Cardiac fibroblast (primary cell): ENCODE measurements at regions not wholly inside any gene's neighbourhood (a gene's known extent, or its start where the extent isn't known, plus 50 kb on each side); places are given as distances from the start of the nearest gene placed in this dataset.
A peak's percentile ranks its signal among the peaks of the same experiment; 100 is the strongest.

ENCODE experiments used
- DNase-seq, 2 donors: peaks; one replicate each; pipeline versions ENCODE4 v3.0.0 to v3.0.0-alpha.2; 2010; ENCODE audit warnings: low read depth in 2 of 2
- H3K4me3 ChIP-seq, 2 donors: replicated peaks in 1 of 2; 1 replicate in 1 of 2; 2 replicates in 1 of 2; pipeline ENCODE4 v1.5.1; 2011; ENCODE audit warnings: low read depth in 2 of 2, low read length in 2 of 2, mild to moderate bottlenecking in 2 of 2, moderate library complexity in 1 of 2
- TF ChIP-seq, protein P1 (sequence below): IDR thresholded peaks from one replicate; pipeline ENCODE4 v1.5.1; 2011; ENCODE audit warnings: low read depth, mild to moderate bottlenecking, low read length, inconsistent platforms

DNA sequence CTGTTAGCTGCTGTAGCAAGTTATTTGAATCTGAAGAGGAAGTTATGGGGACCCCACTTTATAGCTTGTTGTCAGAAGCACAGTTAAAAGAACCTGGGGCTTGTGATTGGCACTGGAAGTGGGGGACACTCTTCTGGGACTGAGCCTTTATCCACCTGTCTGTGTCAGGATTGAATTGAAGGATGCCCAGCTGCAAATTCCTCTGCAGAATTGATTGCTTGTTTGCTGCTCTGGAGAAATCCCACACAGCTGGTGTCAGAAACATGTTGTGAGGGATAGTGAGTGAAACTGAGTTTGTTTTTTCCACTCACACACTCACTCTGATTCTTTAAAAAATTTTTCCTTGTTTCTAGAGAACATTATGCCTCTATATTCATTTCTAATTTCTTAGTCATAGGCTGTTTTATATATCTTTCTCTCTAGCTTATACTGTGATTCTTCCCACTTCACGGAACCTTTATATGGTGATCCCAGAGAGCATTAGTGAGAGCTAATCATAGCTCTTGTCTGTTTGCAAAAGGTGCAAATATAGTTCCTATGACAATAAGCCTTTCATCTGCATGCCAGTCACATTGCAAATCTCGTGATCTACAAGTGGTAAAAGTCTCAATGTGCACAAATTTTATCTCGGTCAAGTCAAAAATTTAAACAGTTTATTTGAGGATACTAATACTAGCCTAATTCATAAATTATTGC is 188.5 kb upstream of the EDIL3 start:
- TF ChIP-seq, protein P1, sequence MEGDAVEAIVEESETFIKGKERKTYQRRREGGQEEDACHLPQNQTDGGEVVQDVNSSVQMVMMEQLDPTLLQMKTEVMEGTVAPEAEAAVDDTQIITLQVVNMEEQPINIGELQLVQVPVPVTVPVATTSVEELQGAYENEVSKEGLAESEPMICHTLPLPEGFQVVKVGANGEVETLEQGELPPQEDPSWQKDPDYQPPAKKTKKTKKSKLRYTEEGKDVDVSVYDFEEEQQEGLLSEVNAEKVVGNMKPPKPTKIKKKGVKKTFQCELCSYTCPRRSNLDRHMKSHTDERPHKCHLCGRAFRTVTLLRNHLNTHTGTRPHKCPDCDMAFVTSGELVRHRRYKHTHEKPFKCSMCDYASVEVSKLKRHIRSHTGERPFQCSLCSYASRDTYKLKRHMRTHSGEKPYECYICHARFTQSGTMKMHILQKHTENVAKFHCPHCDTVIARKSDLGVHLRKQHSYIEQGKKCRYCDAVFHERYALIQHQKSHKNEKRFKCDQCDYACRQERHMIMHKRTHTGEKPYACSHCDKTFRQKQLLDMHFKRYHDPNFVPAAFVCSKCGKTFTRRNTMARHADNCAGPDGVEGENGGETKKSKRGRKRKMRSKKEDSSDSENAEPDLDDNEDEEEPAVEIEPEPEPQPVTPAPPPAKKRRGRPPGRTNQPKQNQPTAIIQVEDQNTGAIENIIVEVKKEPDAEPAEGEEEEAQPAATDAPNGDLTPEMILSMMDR: no peak
- no peak overlapping the region for H3K4me3 ChIP-seq
- no peak for DNase-seq

DNA sequence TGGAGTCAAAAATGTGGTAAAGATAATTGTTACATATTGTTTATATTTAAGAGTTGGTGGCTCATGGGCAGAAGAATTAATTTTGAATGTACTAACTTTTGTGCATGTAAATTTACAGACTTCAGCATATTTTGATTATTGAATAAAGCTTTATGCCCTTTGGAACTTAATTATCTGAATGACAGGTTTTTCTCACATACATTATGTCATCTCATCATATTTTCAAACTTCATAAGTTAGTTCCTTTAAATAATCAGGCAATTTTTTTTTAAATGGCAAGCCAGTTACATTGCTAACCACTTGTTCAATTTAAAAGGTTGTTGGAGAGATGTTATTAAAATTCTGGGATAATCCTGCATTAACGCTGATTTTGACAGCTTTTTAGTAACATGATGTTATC is 184.6 kb upstream of the EDIL3 start:
- TF ChIP-seq, protein P1: no peak
- no peak overlapping the region for H3K4me3 ChIP-seq
- DNase-seq: no peak

DNA sequence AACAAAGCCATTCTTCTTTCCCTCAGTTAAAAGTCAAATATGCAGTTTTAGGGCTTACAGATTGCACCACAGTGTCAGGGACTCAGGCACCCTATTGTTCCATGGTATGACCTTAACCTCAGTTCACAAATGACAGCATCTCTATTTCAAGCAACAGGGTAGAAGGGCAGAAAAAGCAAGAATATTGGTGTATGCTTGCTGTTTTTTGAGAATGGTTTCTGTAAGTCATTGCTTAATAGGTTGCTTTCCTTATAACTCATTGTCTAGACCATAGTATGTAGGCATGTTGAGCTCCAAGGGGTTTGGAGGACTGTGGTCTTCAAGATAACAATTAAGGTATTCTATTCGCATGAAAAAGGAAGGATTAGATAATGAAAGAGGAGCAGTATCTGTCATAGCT is 183.5 kb upstream of the EDIL3 start:
- TF ChIP-seq, protein P1: no peak
- H3K4me3 ChIP-seq: no peak overlapping the region
- peak in 1 of 2 donors; percentile 1 for DNase-seq

DNA sequence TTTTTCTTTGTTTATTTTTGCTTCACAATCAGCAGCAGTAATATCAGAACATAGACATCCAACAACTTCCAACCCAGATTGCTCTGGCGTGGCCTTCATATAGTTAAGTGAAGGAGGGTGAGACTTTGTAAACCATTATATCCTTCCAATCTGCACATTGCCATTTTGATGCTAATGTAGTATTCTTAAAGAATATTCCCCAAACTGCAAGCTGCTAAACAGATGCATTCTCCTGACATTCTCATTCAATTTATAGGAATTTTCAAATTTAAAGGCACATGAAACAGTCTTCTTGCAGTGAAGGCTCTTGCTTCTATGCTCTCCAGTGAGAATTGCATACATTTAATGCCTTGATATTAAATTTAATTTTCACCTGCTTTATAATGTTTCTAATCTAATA is 181.2 kb upstream of the EDIL3 start:
- TF ChIP-seq, protein P1: no peak
- H3K4me3 ChIP-seq: no peak overlapping the region
- no peak for DNase-seq

DNA sequence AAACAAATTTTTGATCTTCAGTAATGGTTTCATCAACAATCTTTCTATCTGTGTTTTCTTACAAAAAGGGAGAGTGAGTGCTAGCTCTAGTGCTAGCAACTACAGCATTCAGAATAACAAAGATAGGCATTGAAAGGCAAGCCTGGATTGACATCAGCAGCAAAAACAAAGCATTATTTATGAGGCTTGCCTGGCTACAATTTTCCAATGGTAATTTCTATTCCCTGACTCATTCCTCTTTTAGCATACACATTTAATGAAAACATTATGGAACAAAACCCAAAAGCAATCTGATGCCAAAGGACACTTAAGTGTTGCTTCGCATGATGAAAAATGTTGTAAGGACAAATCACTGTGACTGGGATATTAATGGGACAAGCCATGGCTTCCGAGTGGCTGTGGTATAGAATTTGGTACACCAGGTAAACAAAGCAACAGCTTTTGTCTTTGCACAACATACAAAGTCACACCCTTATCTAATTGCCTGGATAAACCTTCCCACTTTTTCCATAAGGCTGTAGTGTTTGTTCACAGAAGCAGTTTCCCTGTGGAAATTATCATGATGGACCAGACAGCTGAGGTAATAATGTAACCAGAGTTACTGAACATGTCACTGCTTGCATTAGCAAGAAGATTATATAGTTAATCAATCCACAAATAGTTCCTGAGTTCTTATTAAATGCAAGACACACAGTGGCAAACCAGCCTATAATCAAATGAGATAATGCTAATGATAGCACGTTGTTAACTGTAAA is 179.8 kb upstream of the EDIL3 start:
- TF ChIP-seq, protein P1: no peak
- peak in 1 of 2 donors; percentile 2 for DNase-seq
- H3K4me3 ChIP-seq: no peak overlapping the region

DNA sequence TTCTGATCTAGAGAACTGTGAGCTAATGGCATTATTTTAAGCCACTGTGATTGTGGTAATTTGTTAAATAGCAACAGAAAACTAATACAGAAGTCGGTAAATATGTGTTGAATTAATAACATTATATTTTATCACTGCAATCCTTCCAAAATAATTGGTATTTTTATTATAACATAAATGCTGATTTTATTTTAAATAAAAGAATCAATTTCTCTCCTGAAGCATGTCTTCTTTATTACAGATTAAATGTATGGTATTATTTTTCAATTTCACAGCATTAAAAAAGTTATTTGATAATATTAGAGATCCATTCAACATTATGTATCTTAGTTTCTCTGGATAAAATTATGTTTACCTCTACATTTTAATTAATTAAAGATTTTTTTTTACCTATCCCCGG is 165.5 kb upstream of the EDIL3 start:
- no peak for DNase-seq
- TF ChIP-seq, protein P1: no peak
- no peak overlapping the region for H3K4me3 ChIP-seq

DNA sequence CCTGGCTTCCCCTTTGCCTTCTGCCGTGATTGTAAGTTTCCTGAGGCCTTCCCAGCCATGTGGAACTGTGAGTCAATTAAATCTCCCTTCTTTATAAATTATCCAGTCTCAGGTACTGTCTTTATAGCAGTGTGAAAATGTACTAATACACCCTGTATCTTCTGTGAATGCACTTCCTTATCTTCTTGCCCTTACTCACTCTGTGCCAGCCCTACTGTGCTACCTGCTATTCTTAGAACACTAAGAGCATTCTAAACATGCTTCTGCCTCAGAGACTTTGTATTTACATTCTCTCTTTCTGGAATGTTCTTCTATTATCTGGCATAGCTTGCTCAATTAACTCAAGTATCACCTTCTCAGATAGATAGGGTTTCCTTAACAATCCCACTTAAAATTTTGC is 164.4 kb upstream of the EDIL3 start:
- H3K4me3 ChIP-seq: no peak overlapping the region
- TF ChIP-seq, protein P1: no peak
- DNase-seq: no peak
